HG02943 (cell line): ENCODE measurements at regions not wholly inside any gene's neighbourhood (a gene's known extent, or its start where the extent isn't known, plus 50 kb on each side); places are given as distances from the start of the nearest gene placed in this dataset.

Experiments used
- ATAC-seq: cut with Tn5 transposase; IDR thresholded peaks from one replicate; pipeline ENCODE4 v1.9.1; 2021; ENCODE audit warnings: mild to moderate bottlenecking, low read depth, moderate library complexity; ENCODE audit not compliant: unreplicated experiment

- no peak for ATAC-seq
Observed at GRCh38 chr13:95352486-95352885, 51.2 kb upstream of the ABCC4 start.

DNA sequence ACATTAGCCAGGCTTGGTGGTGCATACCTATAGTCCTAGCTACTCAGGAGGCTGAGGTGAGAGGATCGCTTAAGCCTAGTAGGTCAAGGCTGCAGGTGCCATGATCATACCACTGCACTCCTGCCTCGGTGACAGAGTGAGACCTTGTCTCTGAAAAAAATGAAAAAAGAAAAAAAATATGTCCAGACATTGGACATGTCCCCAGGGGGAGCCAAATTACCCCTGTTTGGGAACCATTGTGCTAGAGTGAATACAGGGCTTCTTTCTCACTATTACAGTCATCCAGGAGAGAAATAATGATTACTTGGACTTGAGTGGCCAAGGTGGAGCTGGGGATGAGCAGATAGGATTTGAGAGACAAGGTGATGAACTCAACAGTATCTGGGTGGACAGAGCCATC, 52.9 kb upstream of the ABCC4 start:
- ATAC-seq, result no peak

- no peak for ATAC-seq
Observed at GRCh38 chr13:95354680-95355487, 53.6 kb upstream of the ABCC4 start.

DNA sequence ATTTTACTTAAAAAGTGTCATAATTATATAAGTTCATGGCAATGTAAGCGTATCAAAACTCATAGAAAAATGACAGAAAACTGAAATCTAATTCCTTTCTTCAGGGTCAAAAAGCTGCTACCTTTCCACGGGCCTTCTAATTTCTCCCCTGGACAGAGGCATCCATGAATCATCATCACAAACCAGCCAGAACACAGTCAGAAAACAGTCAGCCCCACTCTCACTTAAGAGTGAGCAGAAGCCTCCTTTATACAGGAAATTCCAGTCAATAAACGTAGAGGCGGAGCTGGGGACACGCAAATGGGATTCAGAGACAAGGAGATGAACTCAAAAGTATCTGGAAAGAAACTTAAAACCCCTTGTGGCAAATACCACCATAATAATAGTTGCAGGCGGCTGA, 54.2 kb upstream of the ABCC4 start:
- no peak for ATAC-seq

GRCh38 chr13:95356916-95357315, 55.7 kb upstream of the ABCC4 start:
- ATAC-seq, result no peak

GRCh38 chr13:95357875-95358274, 56.6 kb upstream of the ABCC4 start:
- no peak for ATAC-seq

DNA sequence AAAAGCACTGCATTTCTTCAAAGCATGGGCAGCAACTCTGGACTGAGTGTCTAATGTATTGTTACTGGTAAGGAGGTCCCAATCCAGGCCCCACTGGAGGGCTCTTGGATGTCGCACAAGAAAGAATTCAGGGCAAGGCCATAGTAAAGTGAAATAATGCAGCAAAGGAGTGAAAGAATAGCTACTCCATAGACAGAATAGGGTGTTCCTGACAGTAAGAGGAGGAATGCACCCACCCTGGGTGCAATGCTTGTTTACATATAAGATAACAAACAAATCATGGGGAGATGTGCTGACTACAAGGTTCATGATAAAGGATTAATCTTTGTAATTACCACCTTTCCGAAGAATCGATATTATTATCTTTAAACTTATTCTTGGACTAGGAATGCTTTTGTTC, 58.8 kb upstream of the ABCC4 start:
- no peak for ATAC-seq

DNA sequence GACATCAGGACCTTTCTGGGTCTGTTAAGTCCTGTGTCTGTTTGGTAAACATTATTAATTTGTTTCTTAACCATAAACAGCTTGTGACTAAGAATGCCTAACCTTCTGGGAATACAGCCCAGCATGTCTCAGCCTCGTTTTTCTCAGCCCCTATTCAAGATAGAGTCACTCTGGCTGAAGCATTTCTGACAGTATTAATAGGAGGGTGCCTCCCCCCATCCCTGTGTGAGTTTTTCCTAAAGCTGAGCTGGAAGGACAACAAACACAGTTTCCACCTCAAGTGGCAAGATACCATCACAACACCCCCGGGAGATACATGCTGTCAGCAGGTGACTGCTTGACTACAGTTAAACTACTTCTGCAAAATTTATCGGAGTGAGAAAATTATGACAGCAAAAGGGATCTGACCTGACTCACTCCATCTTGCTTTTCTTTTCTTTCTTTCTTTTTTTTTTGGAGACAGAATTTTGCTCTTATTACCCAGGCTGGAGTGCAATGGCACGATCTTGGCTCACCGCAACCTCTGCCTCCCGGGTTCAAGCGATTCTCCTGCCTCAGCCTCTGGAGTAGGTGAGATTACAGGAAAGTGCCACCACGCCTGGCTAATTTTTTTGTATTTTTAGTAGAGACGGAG, 59.3 kb upstream of the ABCC4 start:
- no peak for ATAC-seq

DNA sequence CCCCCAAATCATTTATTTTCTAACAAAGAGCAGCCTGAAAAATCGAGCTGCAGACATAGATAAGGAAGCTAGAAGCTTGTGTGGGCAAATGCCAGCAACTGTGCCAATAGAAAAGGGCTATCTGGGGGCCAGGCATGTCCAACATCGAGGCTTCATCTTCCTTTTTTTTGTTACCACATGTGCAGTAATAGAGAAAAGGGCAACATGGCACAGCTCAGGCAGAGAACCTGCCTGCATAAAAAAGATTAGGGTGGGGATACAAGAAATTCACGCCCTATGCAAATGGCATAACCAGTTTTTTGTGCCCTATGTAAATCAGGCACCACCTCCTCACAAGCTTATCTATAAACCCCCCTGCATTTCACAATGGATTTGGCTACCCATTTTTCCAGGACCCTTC, 60.4 kb upstream of the ABCC4 start:
- no peak for ATAC-seq

DNA sequence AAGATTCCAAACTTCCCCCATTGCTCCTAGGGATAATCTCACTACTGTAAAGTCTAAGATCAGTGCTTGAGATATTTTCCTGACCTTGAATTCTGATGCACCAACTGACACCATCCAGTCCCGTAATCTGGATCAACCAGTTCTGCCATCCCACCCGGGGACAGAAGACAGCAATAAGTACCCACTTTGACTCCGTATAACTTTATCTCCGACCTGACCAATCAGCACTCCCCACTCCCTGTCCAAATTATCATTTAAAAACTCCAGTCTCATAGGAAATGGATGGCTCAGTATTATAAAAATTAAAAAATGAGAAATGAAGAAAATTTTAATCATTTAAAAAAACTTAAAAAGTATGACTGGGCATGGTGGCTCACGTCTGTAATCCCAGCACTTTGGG, 61.4 kb upstream of the ABCC4 start:
- no peak for ATAC-seq

GRCh38 chr13:95367309-95367843, 66.1 kb upstream of the ABCC4 start:
- ATAC-seq, result no peak

DNA sequence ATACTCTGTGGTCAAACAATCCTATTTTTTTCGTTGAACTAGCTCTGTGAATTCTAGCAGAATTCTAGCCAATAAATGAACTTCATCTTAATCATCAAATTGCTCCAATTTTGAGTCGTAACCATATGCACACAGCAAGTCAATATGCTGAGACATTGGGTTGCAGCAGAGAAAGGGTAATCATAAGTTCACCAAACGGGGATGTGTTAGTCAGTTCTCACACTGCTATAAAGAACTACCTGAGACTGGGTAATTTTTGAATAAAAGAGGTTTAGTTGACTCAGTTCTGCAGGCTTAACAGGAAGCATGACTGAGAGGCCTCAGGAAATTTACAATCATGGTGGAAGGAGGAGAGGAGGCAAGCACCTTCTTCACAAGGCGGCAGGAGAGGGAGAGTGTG, 67.7 kb upstream of the ABCC4 start:
- ATAC-seq, result no peak

- no peak for ATAC-seq
Observed at GRCh38 chr13:95375706-95376105, 74.5 kb upstream of the ABCC4 start.

DNA sequence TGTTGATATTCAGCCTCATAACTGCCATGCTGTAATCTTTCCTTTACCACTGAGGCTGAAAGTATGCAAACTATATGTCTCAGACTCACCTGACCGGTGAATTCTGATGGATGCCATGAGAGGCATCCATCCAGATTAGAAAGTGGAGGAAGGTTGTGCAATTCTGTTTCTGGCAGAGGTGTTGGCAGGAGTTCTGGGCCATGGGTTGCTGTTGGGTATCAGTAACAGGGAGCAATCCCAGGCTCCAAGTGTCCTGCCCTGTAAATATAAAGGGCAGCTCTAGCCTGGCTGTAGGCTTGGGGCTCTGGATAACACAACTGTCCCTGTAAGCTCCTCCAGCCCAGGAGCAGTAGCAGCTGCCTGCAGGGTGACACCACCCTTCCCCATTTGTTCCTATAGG, 77.4 kb upstream of the ABCC4 start:
- ATAC-seq, result no peak

DNA sequence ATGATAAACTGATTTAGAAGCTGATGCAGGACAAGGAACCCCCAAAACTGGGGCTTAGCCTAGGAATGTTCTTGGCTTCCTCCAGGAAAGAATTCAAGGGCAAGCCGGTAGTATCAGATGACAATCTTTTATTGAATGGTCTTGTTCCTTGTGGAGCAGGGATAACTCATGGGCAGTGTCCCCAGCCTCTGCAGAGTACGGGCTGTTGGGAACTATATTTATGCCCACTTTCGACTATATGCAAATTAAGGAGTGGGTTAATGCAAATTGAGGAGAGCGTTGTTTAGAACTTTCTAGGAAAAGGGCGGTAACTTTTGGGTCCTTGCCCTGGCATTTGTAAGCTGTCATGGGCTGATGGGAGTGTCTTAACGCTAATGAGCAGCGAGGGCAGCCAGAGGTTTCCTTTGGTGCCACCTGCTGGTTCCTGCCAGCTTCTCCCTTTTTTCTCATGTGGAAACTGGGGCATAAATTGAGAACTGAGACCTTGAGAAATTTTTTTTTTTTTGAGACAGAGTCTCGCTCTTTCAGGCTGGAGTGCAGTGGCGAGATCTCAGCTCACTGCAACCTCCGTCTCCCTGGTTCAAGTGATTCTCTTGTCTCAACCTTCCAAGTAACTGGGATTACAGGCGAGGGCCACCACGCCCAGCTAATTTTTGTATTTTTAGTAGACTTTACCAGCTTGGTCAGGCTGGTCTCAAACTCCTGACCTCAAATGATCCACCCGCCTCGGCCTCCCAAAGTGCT, 79.4 kb upstream of the ABCC4 start:
- peak; percentile 88 for ATAC-seq

DNA sequence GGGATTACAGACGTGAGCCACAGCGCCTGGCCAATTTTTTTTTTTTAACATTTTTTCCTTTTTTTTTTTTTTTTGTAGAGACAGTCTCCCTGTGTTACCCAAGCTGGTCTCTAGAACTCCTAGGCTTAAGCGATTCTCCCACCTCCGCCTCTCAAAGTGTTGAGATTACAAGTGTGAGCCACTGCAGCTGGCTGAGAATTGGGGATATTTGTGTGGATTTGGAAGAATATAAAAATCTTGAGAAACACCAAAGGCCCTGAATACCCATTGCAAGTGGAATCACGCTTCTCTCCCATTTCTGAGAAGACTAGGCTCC, 79.9 kb upstream of the ABCC4 start:
- no peak for ATAC-seq

DNA sequence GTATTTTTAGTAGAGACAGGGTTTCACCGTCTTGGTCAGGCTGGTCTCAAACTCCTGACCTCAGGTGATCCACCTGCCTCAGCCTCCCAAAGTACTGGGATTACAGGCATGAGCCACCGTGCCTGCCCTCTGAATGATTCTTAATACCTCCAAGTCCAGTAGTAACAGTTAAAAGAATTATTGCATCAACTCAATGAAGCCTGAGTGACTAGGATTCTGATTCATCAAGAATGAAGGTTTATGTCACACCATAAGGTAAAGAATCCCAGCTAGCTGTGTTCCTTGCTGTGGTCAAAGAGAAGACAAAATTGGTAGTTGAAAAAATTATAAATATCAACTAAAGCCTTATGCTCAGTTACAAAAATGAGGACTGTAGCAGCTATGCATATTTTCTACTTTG, 81.2 kb upstream of the ABCC4 start:
- no peak for ATAC-seq

- no peak for ATAC-seq
Observed at GRCh38 chr13:95382916-95383315, 81.7 kb upstream of the ABCC4 start.

GRCh38 chr13:95385373-95385772, 84.1 kb upstream of the ABCC4 start:
- no peak for ATAC-seq

GRCh38 chr13:95385798-95386197, 84.5 kb upstream of the ABCC4 start:
- no peak for ATAC-seq

- no peak for ATAC-seq
Observed at GRCh38 chr13:95386370-95386769, 85.1 kb upstream of the ABCC4 start.
